ENCODE measurements at regions not wholly inside any gene's neighbourhood (a gene's known extent, or its start where the extent isn't known, plus 50 kb on each side); places are given as distances from the start of the nearest gene placed in this dataset.

GRCh38 chr1:9419369-9420041 is 119.8 kb upstream of the SLC25A33 start:
- no peak for DNase-seq (ENCODE audit: extremely low read depth in 1 of 11, low read depth in 9 of 11, low spot score in 4 of 11)

GRCh38 chr1:9420835-9421532 is 118.3 kb upstream of the SLC25A33 start:
- DNase-seq (ENCODE audit: extremely low read depth in 1 of 11, low read depth in 9 of 11, low spot score in 4 of 11) = no peak

GRCh38 chr1:9421533-9421873 is 117.8 kb upstream of the SLC25A33 start:
- no peak for DNase-seq (ENCODE audit: extremely low read depth in 1 of 11, low read depth in 9 of 11, low spot score in 4 of 11)

- DNase-seq (ENCODE audit: extremely low read depth in 1 of 11, low read depth in 9 of 11, low spot score in 4 of 11) = no peak
Observed at GRCh38 chr1:9422321-9422720, 116.9 kb upstream of the SLC25A33 start.

GRCh38 chr1:9422911-9423505 is 116.3 kb upstream of the SLC25A33 start:
- DNase-seq (ENCODE audit: extremely low read depth in 1 of 11, low read depth in 9 of 11, low spot score in 4 of 11) = no peak

- DNase-seq (ENCODE audit: extremely low read depth in 1 of 11, low read depth in 9 of 11, low spot score in 4 of 11) = no peak
Observed at GRCh38 chr1:9424261-9424660, 115.0 kb upstream of the SLC25A33 start.

- no peak for DNase-seq (ENCODE audit: extremely low read depth in 1 of 11, low read depth in 9 of 11, low spot score in 4 of 11)
Observed at GRCh38 chr1:9425859-9426258, 113.4 kb upstream of the SLC25A33 start.

- no peak for DNase-seq (ENCODE audit: extremely low read depth in 1 of 11, low read depth in 9 of 11, low spot score in 4 of 11)
Observed at GRCh38 chr1:9426291-9426711, 113.0 kb upstream of the SLC25A33 start.

- no peak for DNase-seq (ENCODE audit: extremely low read depth in 1 of 11, low read depth in 9 of 11, low spot score in 4 of 11)
Observed at GRCh38 chr1:9427388-9427787, 111.9 kb upstream of the SLC25A33 start.

GRCh38 chr1:9428601-9429341 is 110.5 kb upstream of the SLC25A33 start:
- DNase-seq (ENCODE audit: extremely low read depth in 1 of 11, low read depth in 9 of 11, low spot score in 4 of 11) = peak; percentile 98 to 100 (median 99)

GRCh38 chr1:9429342-9429711 is 109.9 kb upstream of the SLC25A33 start:
- DNase-seq (ENCODE audit: extremely low read depth in 1 of 11, low read depth in 9 of 11, low spot score in 4 of 11) = no peak

GRCh38 chr1:9434247-9435152 is 104.8 kb upstream of the SLC25A33 start:
- no peak for DNase-seq (ENCODE audit: extremely low read depth in 1 of 11, low read depth in 9 of 11, low spot score in 4 of 11)

- no peak for DNase-seq (ENCODE audit: extremely low read depth in 1 of 11, low read depth in 9 of 11, low spot score in 4 of 11)
Observed at GRCh38 chr1:9435153-9435636, 104.1 kb upstream of the SLC25A33 start.

- DNase-seq (ENCODE audit: extremely low read depth in 1 of 11, low read depth in 9 of 11, low spot score in 4 of 11) = no peak
Observed at GRCh38 chr1:9435854-9436640, 103.2 kb upstream of the SLC25A33 start.

- no peak for DNase-seq (ENCODE audit: extremely low read depth in 1 of 11, low read depth in 9 of 11, low spot score in 4 of 11)
Observed at GRCh38 chr1:9437961-9438430, 101.3 kb upstream of the SLC25A33 start.

- no peak for DNase-seq (ENCODE audit: extremely low read depth in 1 of 11, low read depth in 9 of 11, low spot score in 4 of 11)
Observed at GRCh38 chr1:9438431-9439073, 100.7 kb upstream of the SLC25A33 start.

- no peak for DNase-seq (ENCODE audit: extremely low read depth in 1 of 11, low read depth in 9 of 11, low spot score in 4 of 11)
Observed at GRCh38 chr1:9439074-9439761, 100.0 kb upstream of the SLC25A33 start.
